ENCODE measurements at regions not wholly inside any gene's neighbourhood (a gene's known extent, or its start where the extent isn't known, plus 50 kb on each side); places are given as distances from the start of the nearest gene placed in this dataset.

GRCh38 chr2:45205985-45206384 lies 196.7 kb upstream of the SIX2 start:
- TF ChIP-seq CTCF (IDR thresholded peaks at IDR 0.05), result no peak
- TF ChIP-seq POLR2A (IDR thresholded peaks at IDR 0.05), result no peak

Measured in tibial nerve (tissue), 3 donors.